GM12878 (cell line): ENCODE measurements at regions not wholly inside any gene's neighbourhood (a gene's known extent, or its start where the extent isn't known, plus 50 kb on each side); places are given as distances from the start of the nearest gene placed in this dataset.

ENCODE experiments used
- ATAC-seq: fragments of 200-7000 bp; cut with Tn5 transposase; 3 replicates; pipeline ENCODE4 v1.9.1; 2020; ENCODE audit warnings: mild to moderate bottlenecking, moderate library complexity
- BruUV-seq: library from RNA; stranded (reverse); fragments of 400-500 nt; replicated peaks from 2 replicates; lab custom pipeline; 2021; lab: Mats Ljungman, UMichigan
- CTCF ChIA-PET: fragments of 300-600 bp; sonication (Branson Sonifier 250); formaldehyde crosslinking; extraction: SDS; loops from one replicate; lab custom pipeline; 2021; ENCODE audit warnings: inconsistent platforms; lab: Yijun Ruan, JAX
- POLR2A ChIA-PET: fragments of 350-600 bp; formaldehyde crosslinking; extraction: SDS; loops from one replicate; lab custom pipeline; 2021; ENCODE audit warnings: inconsistent platforms; lab: Charles Lee
- RAD21 ChIA-PET: fragments of 300-600 bp; sonication (Branson Sonifier 250); formaldehyde crosslinking; loops from one replicate; lab custom pipeline; 2023; ENCODE audit warnings: antibody characterized with exemption; ENCODE audit not compliant: unreplicated experiment; lab: Charles Lee
- SMC1A ChIA-PET: fragments of 300-600 bp; sonication (Branson Sonifier 250); formaldehyde crosslinking; loops from one replicate; lab custom pipeline; 2023; ENCODE audit not compliant: unreplicated experiment, uncharacterized antibody; lab: Charles Lee
- DNase-seq: peaks from one replicate; pipeline ENCODE4 v3.0.0-alpha.2; 2011; ENCODE audit warnings: low read depth, low spot score
- FAIRE-seq: peaks from 3 replicates; lab custom pipeline; 2011; peaks lifted over from hg19 to GRCh38; lab: Jason Lieb, UNC
- H2AFZ ChIP-seq: 2 replicates; pipeline ENCODE4 v1.6.0; 2011; ENCODE audit warnings: low read depth, low read length, control low read depth; ENCODE audit not compliant: control insufficient read depth
- H3K27ac ChIP-seq: 2 replicates; pipeline ENCODE4 v1.5.1; 2011; ENCODE audit warnings: control low read depth; ENCODE audit not compliant: control insufficient read depth, insufficient read depth
- H3K27me3 ChIP-seq, 2 experiments: replicated peaks in 1 of 2; 2 replicates each; pipeline versions ENCODE4 v1.6.0 to v1.6.1; 2011; ENCODE audit warnings: low read length in 1 of 2; ENCODE audit not compliant: control insufficient read depth in 2 of 2, insufficient read depth in 2 of 2
- H3K36me3 ChIP-seq, 2 experiments: 2 replicates each; pipeline ENCODE4 v1.5.1; 2011; ENCODE audit warnings: low read length in 1 of 2; ENCODE audit not compliant: control insufficient read depth in 2 of 2, insufficient read depth in 2 of 2
- H3K4me1 ChIP-seq: 2 replicates; pipeline ENCODE4 v1.6.1; 2011; ENCODE audit warnings: mild to moderate bottlenecking, low read length, moderate library complexity, mixed read lengths; ENCODE audit not compliant: control insufficient read depth, insufficient read depth
- H3K4me2 ChIP-seq: 2 replicates; pipeline ENCODE4 v1.6.0; 2011; ENCODE audit warnings: control low read depth; ENCODE audit not compliant: control insufficient read depth, insufficient read depth
- H3K4me3 ChIP-seq: fragments of 200-600 bp; sonication (generic); 2 replicates; pipeline ENCODE4 v1.5.1; 2016
- H3K79me2 ChIP-seq: 2 replicates; pipeline ENCODE4 v1.6.0; 2011; ENCODE audit warnings: low read length; ENCODE audit not compliant: control insufficient read depth, insufficient read depth
- H3K9ac ChIP-seq: 2 replicates; pipeline ENCODE4 v1.8.0; 2011; ENCODE audit warnings: low read length, control low read depth, mixed read lengths; ENCODE audit not compliant: control insufficient read depth, insufficient read depth
- H3K9me3 ChIP-seq: replicated peaks from 3 replicates; pipeline ENCODE4 v1.5.1; 2011; ENCODE audit warnings: mild to moderate bottlenecking, low read length; ENCODE audit not compliant: control insufficient read depth, insufficient read depth
- H4K20me1 ChIP-seq: 2 replicates; pipeline ENCODE4 v1.6.0; 2011; ENCODE audit not compliant: control insufficient read depth, insufficient read depth
- HDAC2 ChIP-seq: fragments of 200-600 bp; sonication (generic); IDR thresholded peaks from 2 replicates; pipeline ENCODE4 v1.6.1; 2017
- HDGF ChIP-seq: fragments of 450-650 bp; IDR thresholded peaks from 2 replicates; pipeline ENCODE4 v1.6.1; 2016; ENCODE audit warnings: antibody characterized with exemption
- NFYA ChIP-seq: IDR thresholded peaks from 2 replicates; pipeline ENCODE4 v1.6.1; 2011; ENCODE audit warnings: low read depth, mild to moderate bottlenecking, low read length, improper control_type of control experiment, borderline replicate concordance
- POLR2AphosphoS2 ChIP-seq: IDR thresholded peaks from 2 replicates; pipeline ENCODE4 v1.6.1; 2011; ENCODE audit warnings: low read depth, mild to moderate bottlenecking, low read length, improper control_type of control experiment, moderate library complexity
- RAD21 ChIP-seq: IDR thresholded peaks from 2 replicates; pipeline ENCODE4 v1.6.1; 2011; ENCODE audit warnings: mild to moderate bottlenecking, low read depth, low read length, moderate library complexity; ENCODE audit not compliant: insufficient read depth
- SMARCA5 ChIP-seq: fragments of 450-650 bp; IDR thresholded peaks from 2 replicates; pipeline ENCODE4 v1.6.1; 2017; ENCODE audit warnings: mild to moderate bottlenecking
- SREBF2 ChIP-seq: IDR thresholded peaks from 2 replicates; pipeline ENCODE4 v1.6.1; 2012; ENCODE audit warnings: mild to moderate bottlenecking, low read length
- STAT3 ChIP-seq: IDR thresholded peaks from 2 replicates; pipeline ENCODE4 v1.6.1; 2011; ENCODE audit warnings: low read depth, low read length, improper control_type of control experiment
- SUZ12 ChIP-seq: fragments of 200-600 bp; sonication (generic); IDR thresholded peaks from one replicate; pipeline ENCODE4 v1.6.1; 2018; ENCODE audit warnings: antibody characterized with exemption, mild to moderate bottlenecking; ENCODE audit not compliant: unreplicated experiment
- WRNIP1 ChIP-seq: IDR thresholded peaks from 2 replicates; pipeline ENCODE4 v1.6.1; 2011; ENCODE audit warnings: low read depth, low read length, improper control_type of control experiment, borderline replicate concordance
- ZNF274 ChIP-seq: IDR thresholded peaks from one replicate; pipeline ENCODE4 v1.8.0; 2011; ENCODE audit not compliant: insufficient read length, insufficient read depth
- ZNF622 ChIP-seq: fragments of 450-650 bp; IDR thresholded peaks from 2 replicates; pipeline ENCODE4 v1.6.1; 2017; ENCODE audit warnings: mild to moderate bottlenecking, inconsistent platforms
- WGBS: methylation state at CpG from one replicate; pipeline ENCODE4 v1.1.6; 2016; ENCODE audit warnings: low lambda C conversion rate; ENCODE audit not compliant: insufficient replicate concordance, insufficient coverage; ENCODE audit errors: missing lambda C conversion rate; 5-methylcytosine and 5-hydroxymethylcytosine counted together
- in situ Hi-C: fragments of 300-500 bp; cut with MboI; formaldehyde crosslinking; loops from 9 replicates; pipeline ENCODE4 v1.14.3; 2018; ENCODE audit warnings: mixed read lengths
- intact Hi-C: fragments of 100-400 bp; cut with micrococcal nuclease; formaldehyde crosslinking; loops from one replicate; pipeline ENCODE4 v1.14.2; 2022; ENCODE audit not compliant: unreplicated experiment
- TF ChIP-seq, protein P1 (sequence below): fragments of 450-650 bp; IDR thresholded peaks from 2 replicates; pipeline ENCODE4 v1.6.1; 2016; ENCODE audit warnings: mild to moderate bottlenecking, moderate library complexity, borderline replicate concordance
- TF ChIP-seq, protein P2 (sequence below): fragments of 450-650 bp; IDR thresholded peaks from 2 replicates; pipeline ENCODE4 v1.6.1; 2017; ENCODE audit warnings: mild to moderate bottlenecking
- TF ChIP-seq, protein P3 (sequence below): IDR thresholded peaks from 2 replicates; pipeline ENCODE4 v1.6.1; 2011; ENCODE audit warnings: low read depth, mild to moderate bottlenecking, low read length, moderate library complexity, borderline replicate concordance; ENCODE audit errors: extremely low read depth
- TF ChIP-seq, protein P4 (sequence below): fragments of 450-650 bp; conservative IDR thresholded peaks from 2 replicates; pipeline ENCODE4 v1.6.1; 2017; ENCODE audit warnings: mild to moderate bottlenecking, moderate library complexity
- TF ChIP-seq, protein P5 (sequence below): fragments of 150-350 bp; IDR thresholded peaks from 2 replicates; pipeline ENCODE4 v1.6.1; 2014; ENCODE audit warnings: mild to moderate bottlenecking, low read depth, low read length

- H3K27me3 ChIP-seq, result no peaks in the 10 kb centered on the region
- H3K79me2 ChIP-seq, result no peaks in the 10 kb centered on the region
- no peak overlapping the region for H3K27ac ChIP-seq
- 37% methylated on average over 5 of the region's 5 CpGs for WGBS
- ATAC-seq, result no peak
- ChIA-PET CTCF (no interaction called here), RAD21 (no interaction called here), POLR2A (no interaction called here), SMC1A (no interaction called here)
- DNase-seq, result no peak
- no peaks in the 10 kb centered on the region for H4K20me1 ChIP-seq
- H3K4me2 ChIP-seq, result no peak overlapping the region
- intact Hi-C loops, result no loop called here
- no TSS peak for BruUV-seq
- in situ Hi-C loops, result no loop called here
- TF ChIP-seq STAT3 (no peak), ZNF622 (no peak), WRNIP1 (no peak), SMARCA5 (no peak), HDAC2 (no peak), SUZ12 (no peak), HDGF (no peak), SREBF2 (no peak), NFYA (no peak), POLR2AphosphoS2 (no peak), ZNF274 (no peak), RAD21 (no peak)
- TF ChIP-seq, protein P1, sequence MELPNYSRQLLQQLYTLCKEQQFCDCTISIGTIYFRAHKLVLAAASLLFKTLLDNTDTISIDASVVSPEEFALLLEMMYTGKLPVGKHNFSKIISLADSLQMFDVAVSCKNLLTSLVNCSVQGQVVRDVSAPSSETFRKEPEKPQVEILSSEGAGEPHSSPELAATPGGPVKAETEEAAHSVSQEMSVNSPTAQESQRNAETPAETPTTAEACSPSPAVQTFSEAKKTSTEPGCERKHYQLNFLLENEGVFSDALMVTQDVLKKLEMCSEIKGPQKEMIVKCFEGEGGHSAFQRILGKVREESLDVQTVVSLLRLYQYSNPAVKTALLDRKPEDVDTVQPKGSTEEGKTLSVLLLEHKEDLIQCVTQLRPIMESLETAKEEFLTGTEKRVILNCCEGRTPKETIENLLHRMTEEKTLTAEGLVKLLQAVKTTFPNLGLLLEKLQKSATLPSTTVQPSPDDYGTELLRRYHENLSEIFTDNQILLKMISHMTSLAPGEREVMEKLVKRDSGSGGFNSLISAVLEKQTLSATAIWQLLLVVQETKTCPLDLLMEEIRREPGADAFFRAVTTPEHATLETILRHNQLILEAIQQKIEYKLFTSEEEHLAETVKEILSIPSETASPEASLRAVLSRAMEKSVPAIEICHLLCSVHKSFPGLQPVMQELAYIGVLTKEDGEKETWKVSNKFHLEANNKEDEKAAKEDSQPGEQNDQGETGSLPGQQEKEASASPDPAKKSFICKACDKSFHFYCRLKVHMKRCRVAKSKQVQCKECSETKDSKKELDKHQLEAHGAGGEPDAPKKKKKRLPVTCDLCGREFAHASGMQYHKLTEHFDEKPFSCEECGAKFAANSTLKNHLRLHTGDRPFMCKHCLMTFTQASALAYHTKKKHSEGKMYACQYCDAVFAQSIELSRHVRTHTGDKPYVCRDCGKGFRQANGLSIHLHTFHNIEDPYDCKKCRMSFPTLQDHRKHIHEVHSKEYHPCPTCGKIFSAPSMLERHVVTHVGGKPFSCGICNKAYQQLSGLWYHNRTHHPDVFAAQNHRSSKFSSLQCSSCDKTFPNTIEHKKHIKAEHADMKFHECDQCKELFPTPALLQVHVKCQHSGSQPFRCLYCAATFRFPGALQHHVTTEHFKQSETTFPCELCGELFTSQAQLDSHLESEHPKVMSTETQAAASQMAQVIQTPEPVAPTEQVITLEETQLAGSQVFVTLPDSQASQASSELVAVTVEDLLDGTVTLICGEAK, result no peak
- TF ChIP-seq, protein P2, sequence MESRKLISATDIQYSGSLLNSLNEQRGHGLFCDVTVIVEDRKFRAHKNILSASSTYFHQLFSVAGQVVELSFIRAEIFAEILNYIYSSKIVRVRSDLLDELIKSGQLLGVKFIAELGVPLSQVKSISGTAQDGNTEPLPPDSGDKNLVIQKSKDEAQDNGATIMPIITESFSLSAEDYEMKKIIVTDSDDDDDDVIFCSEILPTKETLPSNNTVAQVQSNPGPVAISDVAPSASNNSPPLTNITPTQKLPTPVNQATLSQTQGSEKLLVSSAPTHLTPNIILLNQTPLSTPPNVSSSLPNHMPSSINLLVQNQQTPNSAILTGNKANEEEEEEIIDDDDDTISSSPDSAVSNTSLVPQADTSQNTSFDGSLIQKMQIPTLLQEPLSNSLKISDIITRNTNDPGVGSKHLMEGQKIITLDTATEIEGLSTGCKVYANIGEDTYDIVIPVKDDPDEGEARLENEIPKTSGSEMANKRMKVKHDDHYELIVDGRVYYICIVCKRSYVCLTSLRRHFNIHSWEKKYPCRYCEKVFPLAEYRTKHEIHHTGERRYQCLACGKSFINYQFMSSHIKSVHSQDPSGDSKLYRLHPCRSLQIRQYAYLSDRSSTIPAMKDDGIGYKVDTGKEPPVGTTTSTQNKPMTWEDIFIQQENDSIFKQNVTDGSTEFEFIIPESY, result no peak
- TF ChIP-seq, protein P3, sequence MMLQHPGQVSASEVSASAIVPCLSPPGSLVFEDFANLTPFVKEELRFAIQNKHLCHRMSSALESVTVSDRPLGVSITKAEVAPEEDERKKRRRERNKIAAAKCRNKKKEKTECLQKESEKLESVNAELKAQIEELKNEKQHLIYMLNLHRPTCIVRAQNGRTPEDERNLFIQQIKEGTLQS, result no peak
- TF ChIP-seq, protein P4, sequence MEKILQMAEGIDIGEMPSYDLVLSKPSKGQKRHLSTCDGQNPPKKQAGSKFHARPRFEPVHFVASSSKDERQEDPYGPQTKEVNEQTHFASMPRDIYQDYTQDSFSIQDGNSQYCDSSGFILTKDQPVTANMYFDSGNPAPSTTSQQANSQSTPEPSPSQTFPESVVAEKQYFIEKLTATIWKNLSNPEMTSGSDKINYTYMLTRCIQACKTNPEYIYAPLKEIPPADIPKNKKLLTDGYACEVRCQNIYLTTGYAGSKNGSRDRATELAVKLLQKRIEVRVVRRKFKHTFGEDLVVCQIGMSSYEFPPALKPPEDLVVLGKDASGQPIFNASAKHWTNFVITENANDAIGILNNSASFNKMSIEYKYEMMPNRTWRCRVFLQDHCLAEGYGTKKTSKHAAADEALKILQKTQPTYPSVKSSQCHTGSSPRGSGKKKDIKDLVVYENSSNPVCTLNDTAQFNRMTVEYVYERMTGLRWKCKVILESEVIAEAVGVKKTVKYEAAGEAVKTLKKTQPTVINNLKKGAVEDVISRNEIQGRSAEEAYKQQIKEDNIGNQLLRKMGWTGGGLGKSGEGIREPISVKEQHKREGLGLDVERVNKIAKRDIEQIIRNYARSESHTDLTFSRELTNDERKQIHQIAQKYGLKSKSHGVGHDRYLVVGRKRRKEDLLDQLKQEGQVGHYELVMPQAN, result no peak
- TF ChIP-seq, protein P5, sequence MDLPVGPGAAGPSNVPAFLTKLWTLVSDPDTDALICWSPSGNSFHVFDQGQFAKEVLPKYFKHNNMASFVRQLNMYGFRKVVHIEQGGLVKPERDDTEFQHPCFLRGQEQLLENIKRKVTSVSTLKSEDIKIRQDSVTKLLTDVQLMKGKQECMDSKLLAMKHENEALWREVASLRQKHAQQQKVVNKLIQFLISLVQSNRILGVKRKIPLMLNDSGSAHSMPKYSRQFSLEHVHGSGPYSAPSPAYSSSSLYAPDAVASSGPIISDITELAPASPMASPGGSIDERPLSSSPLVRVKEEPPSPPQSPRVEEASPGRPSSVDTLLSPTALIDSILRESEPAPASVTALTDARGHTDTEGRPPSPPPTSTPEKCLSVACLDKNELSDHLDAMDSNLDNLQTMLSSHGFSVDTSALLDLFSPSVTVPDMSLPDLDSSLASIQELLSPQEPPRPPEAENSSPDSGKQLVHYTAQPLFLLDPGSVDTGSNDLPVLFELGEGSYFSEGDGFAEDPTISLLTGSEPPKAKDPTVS, result no peak
- H3K4me3 ChIP-seq, result no peak overlapping the region
- no peak overlapping the region for H3K9ac ChIP-seq
- FAIRE-seq, result no peak
- H3K9me3 ChIP-seq, result no peaks in the 10 kb centered on the region
- no peaks in the 10 kb centered on the region for H3K36me3 ChIP-seq
- H3K4me1 ChIP-seq, result no peaks in the 10 kb centered on the region
- no peak overlapping the region for H2AFZ ChIP-seq
Measured at GRCh38 chr18:67613731-67614130, 97.2 kb upstream of the DSEL start.
